GM06990 (cell line): ENCODE measurements at regions not wholly inside any gene's neighbourhood (a gene's known extent, or its start where the extent isn't known, plus 50 kb on each side); places are given as distances from the start of the nearest gene placed in this dataset.
"Not testable (repeated sequence)": the region's sequence is repeated elsewhere in the genome, so short reads cannot be mapped to it uniquely, and the experiment has no call there.

ENCODE experiments used
- DNase-seq: peaks from one replicate; pipeline ENCODE4 v3.0.0-alpha.2; 2011; ENCODE audit not compliant: insufficient read length; ENCODE audit errors: extremely low read depth
- H3K27me3 ChIP-seq: replicated peaks from 2 replicates; pipeline ENCODE4 v1.6.0; 2011; ENCODE audit warnings: low read length; ENCODE audit not compliant: control insufficient read depth, insufficient read depth
- H3K36me3 ChIP-seq: 2 replicates; pipeline ENCODE4 v1.5.1; 2011; ENCODE audit warnings: low read length; ENCODE audit not compliant: control insufficient read depth, insufficient read depth
- H3K4me3 ChIP-seq: replicated peaks from 2 replicates; pipeline ENCODE4 v1.5.1; 2011; ENCODE audit warnings: low read depth, mild to moderate bottlenecking, control low read depth, low read length
- TF ChIP-seq, protein P1 (sequence below): IDR thresholded peaks from 2 replicates; pipeline ENCODE4 v1.5.1; 2011; ENCODE audit warnings: low read length, control low read depth, mild to moderate bottlenecking, inconsistent platforms; ENCODE audit not compliant: insufficient read depth, poor library complexity, severe bottlenecking

GRCh38 chr5:148739524-148739923 lies 85.2 kb upstream of the HTR4 start:
- TF ChIP-seq, protein P1, sequence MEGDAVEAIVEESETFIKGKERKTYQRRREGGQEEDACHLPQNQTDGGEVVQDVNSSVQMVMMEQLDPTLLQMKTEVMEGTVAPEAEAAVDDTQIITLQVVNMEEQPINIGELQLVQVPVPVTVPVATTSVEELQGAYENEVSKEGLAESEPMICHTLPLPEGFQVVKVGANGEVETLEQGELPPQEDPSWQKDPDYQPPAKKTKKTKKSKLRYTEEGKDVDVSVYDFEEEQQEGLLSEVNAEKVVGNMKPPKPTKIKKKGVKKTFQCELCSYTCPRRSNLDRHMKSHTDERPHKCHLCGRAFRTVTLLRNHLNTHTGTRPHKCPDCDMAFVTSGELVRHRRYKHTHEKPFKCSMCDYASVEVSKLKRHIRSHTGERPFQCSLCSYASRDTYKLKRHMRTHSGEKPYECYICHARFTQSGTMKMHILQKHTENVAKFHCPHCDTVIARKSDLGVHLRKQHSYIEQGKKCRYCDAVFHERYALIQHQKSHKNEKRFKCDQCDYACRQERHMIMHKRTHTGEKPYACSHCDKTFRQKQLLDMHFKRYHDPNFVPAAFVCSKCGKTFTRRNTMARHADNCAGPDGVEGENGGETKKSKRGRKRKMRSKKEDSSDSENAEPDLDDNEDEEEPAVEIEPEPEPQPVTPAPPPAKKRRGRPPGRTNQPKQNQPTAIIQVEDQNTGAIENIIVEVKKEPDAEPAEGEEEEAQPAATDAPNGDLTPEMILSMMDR: no peak
- DNase-seq: no peak
- no peak overlapping the region for H3K4me3 ChIP-seq
- H3K36me3 ChIP-seq: no peaks in the 10 kb centered on the region
- H3K27me3 ChIP-seq: no peaks in the 10 kb centered on the region; the same call in 1 of the 2 replicates

GRCh38 chr5:148740079-148740858 lies 85.9 kb upstream of the HTR4 start:
- H3K27me3 ChIP-seq: no peaks in the 10 kb centered on the region; the same call in 1 of the 2 replicates
- TF ChIP-seq, protein P1: no peak

DNA sequence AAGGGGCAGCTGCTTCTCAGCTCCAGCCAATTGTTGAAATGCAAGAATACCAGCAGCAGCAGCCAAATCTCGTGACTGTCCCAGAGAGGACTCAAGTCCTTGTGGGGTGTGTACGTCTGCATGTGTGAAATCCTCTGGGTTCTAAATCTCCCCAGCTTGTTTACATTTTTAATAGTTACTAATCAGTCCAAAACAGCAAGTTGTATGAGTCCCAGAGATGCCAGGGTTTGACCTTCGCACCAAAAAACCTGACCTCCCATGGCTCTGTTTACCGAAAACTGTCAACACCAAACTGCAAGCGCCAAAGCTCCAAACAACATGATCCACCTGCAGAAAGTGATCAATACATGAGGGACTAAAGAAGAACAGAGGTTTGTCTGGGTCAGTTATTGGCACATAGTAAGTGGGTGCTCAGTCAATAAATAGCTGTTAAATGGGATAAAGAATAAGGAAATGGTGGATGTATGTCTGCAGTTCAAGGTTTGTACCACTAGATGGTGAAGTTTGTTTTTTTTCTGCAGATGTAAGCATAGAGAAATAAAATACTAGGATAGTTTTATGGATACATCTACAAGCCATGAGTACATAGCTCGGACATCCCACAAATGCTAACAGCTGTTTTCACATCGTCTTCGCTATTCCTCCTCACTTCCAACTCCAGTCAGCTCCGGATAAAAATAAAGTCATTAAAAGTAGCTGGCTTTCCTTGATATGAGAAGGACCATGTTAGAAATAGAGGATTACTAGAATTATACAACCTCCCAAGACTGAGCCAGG lies 85.3 kb upstream of the ADRB2 start:
- Histone ChIP-seq H3K36me3 (no peaks in the 10 kb centered on the region), H3K4me3 (no peak overlapping the region), H3K27me3 (no peaks in the 10 kb centered on the region)
- TF ChIP-seq, protein P1: peak; percentile 52
- peak; percentile 42 for DNase-seq

More at GRCh38 chr5:148740079-148740858, 85.9 kb upstream of the HTR4 start:
- Histone ChIP-seq H3K36me3 (no peaks in the 10 kb centered on the region), H3K4me3 (no peak overlapping the region)
- DNase-seq: no peak

GRCh38 chr5:148741766-148742165 lies 84.6 kb upstream of the ADRB2 start:
- H3K36me3 ChIP-seq, DNase-seq, H3K27me3 ChIP-seq, H3K4me3 ChIP-seq: not testable (repeated sequence)

DNA sequence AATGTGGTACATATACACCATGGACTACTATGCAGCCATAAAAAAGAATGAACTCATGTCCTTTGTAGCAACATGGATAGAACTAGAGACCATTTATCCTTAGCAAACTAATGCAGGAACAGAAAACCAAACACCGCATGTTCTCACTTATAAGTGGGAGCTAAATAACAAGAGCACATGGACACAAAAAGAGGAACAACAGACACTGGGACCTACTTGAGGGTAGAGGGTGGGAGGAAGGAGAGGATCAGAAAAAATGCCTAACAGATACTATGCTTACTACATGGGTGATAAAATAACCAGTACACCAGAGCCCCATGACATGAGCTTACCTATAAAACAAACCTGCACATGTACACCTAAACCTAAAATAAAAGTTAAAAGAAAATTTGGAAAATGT lies 82.0 kb upstream of the ADRB2 start:
- not testable (repeated sequence) for H3K4me3 ChIP-seq, H3K27me3 ChIP-seq, H3K36me3 ChIP-seq, DNase-seq

- no peak overlapping the region for H3K4me3 ChIP-seq
- no peaks in the 10 kb centered on the region for H3K27me3 ChIP-seq
- H3K36me3 ChIP-seq: no peaks in the 10 kb centered on the region
- TF ChIP-seq, protein P1: no peak
- no peak for DNase-seq
Measured at GRCh38 chr5:148746826-148747535, 79.4 kb upstream of the ADRB2 start.
